Progenitor cell of endocrine pancreas (in vitro differentiated cells): ENCODE measurements at regions not wholly inside any gene's neighbourhood (a gene's known extent, or its start where the extent isn't known, plus 50 kb on each side); places are given as distances from the start of the nearest gene placed in this dataset.

Experiments
- DNase-seq: peaks from one replicate; pipeline ENCODE4 v3.0.0; 2021; ENCODE audit warnings: low spot score; ENCODE audit not compliant: unreplicated experiment
- H3K27ac Mint-ChIP-seq: 2 replicates; pipeline ENCODE4 v1.8.0; 2021; ENCODE audit warnings: mild to moderate bottlenecking, moderate library complexity, mixed read lengths
- H3K27me3 Mint-ChIP-seq: 2 replicates; pipeline ENCODE4 v1.8.0; 2021; ENCODE audit warnings: mixed read lengths
- H3K36me3 Mint-ChIP-seq: 2 replicates; pipeline ENCODE4 v1.8.0; 2022; ENCODE audit warnings: mixed read lengths; ENCODE audit not compliant: insufficient read depth
- H3K4me1 Mint-ChIP-seq: 2 replicates; pipeline ENCODE4 v1.8.0; 2021; ENCODE audit warnings: low read depth, mixed read lengths
- H3K4me3 Mint-ChIP-seq: 2 replicates; pipeline ENCODE4 v1.8.0; 2021; ENCODE audit warnings: low read depth, mild to moderate bottlenecking, moderate library complexity, mixed read lengths
- H3K9me3 Mint-ChIP-seq: 2 replicates; pipeline ENCODE4 v1.8.0; 2021; ENCODE audit warnings: low read depth, mixed read lengths
- TF ChIP-seq, protein P1 (sequence below): fragments of 200-600 bp; sonication (generic); IDR thresholded peaks from one replicate; pipeline ENCODE4 v1.5.0; 2021; ENCODE audit warnings: antibody characterized with exemption, mild to moderate bottlenecking; ENCODE audit not compliant: unreplicated experiment

DNA sequence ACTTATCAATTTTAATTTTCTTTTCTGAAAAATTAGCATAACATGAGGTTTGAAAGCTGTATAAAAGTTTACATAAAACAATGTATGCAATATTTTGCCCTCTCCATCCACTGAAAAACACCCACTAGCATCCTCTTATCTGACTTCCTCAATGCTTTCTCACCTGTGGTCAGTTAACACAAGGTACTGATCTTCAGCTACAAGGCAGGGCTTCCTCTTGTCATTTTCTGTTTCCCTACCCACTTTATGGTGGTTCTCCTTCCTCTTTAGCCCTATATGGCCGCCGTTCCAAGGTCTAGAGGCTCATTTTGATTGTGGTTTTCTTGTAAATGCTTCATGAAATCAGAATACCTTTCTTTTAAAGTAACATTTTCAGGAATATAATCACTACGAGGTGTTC lies 618.6 kb upstream of the CPEB2 start:
- Mint-ChIP-seq H3K27ac (no peak overlapping the region), H3K4me1 (no peaks in the 10 kb centered on the region), H3K9me3 (no peaks in the 10 kb centered on the region), H3K36me3 (no peaks in the 10 kb centered on the region), H3K27me3 (peaks cover 3% of the 10 kb centered on the region), H3K4me3 (no peak overlapping the region)
- DNase-seq, result no peak
- TF ChIP-seq, protein P1, sequence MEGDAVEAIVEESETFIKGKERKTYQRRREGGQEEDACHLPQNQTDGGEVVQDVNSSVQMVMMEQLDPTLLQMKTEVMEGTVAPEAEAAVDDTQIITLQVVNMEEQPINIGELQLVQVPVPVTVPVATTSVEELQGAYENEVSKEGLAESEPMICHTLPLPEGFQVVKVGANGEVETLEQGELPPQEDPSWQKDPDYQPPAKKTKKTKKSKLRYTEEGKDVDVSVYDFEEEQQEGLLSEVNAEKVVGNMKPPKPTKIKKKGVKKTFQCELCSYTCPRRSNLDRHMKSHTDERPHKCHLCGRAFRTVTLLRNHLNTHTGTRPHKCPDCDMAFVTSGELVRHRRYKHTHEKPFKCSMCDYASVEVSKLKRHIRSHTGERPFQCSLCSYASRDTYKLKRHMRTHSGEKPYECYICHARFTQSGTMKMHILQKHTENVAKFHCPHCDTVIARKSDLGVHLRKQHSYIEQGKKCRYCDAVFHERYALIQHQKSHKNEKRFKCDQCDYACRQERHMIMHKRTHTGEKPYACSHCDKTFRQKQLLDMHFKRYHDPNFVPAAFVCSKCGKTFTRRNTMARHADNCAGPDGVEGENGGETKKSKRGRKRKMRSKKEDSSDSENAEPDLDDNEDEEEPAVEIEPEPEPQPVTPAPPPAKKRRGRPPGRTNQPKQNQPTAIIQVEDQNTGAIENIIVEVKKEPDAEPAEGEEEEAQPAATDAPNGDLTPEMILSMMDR, result no peak

DNA sequence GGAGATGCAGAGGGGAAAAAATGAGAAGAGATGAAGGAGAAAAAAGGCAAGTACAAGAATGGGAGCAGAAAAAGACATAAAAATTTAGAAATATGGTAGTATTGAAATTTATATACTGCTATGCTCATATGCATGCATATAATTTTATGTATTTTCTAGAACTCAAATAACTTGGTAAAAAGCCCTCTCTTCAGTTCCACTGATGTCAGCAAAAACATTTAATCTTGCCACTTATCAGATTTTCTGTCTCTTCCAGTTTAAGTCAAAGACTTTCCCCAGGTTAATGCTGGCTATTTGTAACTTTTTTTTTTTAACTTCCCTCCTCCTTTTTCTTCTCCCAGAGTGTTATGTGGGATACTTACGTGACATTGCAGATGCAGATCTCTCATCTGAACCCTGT lies 617.5 kb upstream of the CPEB2 start:
- H3K4me3 Mint-ChIP-seq, result no peak overlapping the region

DNA sequence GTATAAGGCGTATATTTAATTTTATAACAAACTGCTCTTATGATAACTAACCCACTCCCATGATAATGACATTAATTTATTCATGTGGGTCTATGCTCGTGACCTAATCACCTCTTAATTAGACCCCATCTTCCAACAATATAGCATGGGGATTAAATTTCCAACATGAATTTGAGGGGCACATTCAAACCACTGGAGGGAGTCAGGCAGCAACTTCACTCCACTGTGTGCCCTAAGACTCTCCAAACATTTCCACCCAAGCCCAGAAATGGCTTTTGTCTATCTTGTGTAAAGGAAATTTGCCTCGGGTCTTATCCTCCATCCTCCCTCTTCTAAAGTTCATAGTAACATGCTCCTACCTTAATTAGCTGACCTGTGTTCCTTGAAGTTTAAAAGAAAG lies 616.1 kb upstream of the CPEB2 start:
- Mint-ChIP-seq H3K27ac (no peak overlapping the region), H3K4me1 (no peaks in the 10 kb centered on the region), H3K4me3 (no peak overlapping the region), H3K36me3 (no peaks in the 10 kb centered on the region), H3K9me3 (no peaks in the 10 kb centered on the region), H3K27me3 (peaks cover 3% of the 10 kb centered on the region)
- no peak for DNase-seq
- TF ChIP-seq, protein P1, result no peak

More for the DNA sequence above, 617.5 kb upstream of the CPEB2 start:
- Mint-ChIP-seq H3K27ac (no peak overlapping the region), H3K27me3 (peaks cover 3% of the 10 kb centered on the region), H3K4me1 (no peaks in the 10 kb centered on the region), H3K9me3 (no peaks in the 10 kb centered on the region), H3K36me3 (no peaks in the 10 kb centered on the region)
- no peak for DNase-seq
- TF ChIP-seq, protein P1, result no peak

DNA sequence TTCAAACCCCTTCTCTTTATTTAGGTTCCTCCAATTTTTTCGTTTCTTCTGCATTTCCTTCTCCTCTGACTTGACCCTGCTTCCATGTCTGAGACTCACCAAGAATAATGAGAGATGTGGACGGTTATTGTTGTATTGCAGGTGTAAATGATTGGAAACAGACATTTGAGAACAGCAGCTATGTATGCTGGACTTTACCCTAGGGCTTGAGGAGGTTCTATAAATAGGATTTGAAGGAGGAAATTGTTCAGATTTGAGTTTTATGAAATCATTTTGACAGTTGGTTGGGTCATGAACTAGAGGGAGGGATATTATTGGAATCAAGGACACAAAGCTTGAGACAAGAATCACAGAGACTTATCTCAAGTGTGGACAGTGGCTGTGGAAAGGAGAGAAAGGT lies 614.6 kb upstream of the CPEB2 start:
- TF ChIP-seq, protein P1, result no peak
- peaks cover 6% of the 10 kb centered on the region for H3K27me3 Mint-ChIP-seq
- no peaks in the 10 kb centered on the region for H3K36me3 Mint-ChIP-seq
- no peak overlapping the region for H3K4me3 Mint-ChIP-seq
- H3K27ac Mint-ChIP-seq, result no peak overlapping the region
- H3K9me3 Mint-ChIP-seq, result no peaks in the 10 kb centered on the region
- DNase-seq, result no peak
- H3K4me1 Mint-ChIP-seq, result peaks cover 4% of the 10 kb centered on the region

DNA sequence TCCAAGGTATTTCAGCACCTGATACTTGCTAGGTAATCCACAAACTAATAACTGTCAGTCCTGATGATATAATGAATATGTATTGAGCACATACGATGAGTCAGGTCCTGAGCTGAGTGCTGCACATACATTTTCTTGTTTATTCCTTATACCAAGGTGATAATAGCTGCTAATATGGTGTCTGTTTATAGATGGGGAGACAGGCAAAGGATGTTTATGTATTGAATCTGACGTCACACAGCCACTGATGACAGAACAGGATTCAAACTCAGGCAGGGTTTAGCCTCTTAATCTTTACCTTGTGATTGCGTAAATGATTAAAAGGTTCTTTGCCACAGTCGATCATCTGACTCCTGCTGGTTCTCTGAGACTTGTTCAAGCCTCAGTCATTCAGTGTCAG lies 609.9 kb upstream of the CPEB2 start:
- H3K36me3 Mint-ChIP-seq, result no peaks in the 10 kb centered on the region
- TF ChIP-seq, protein P1, result no peak

More for the DNA sequence above, 609.9 kb upstream of the CPEB2 start:
- Mint-ChIP-seq H3K9me3 (no peaks in the 10 kb centered on the region), H3K4me1 (peaks cover 4% of the 10 kb centered on the region), H3K4me3 (no peak overlapping the region), H3K27me3 (peaks cover 4% of the 10 kb centered on the region), H3K27ac (no peak overlapping the region)
- no peak for DNase-seq
